ENCODE measurements at regions not wholly inside any gene's neighbourhood (a gene's known extent, or its start where the extent isn't known, plus 50 kb on each side); places are given as distances from the start of the nearest gene placed in this dataset.

- no peak for TF ChIP-seq CTCF (optimal IDR thresholded peaks at IDR 0.05 in 1 of 3, IDR thresholded peaks at IDR 0.05 in 1 of 3, conservative IDR thresholded peaks at IDR 0.05 in 1 of 3; ENCODE audit: extremely low read depth in 1 of 3, insufficient read depth in 2 of 3, low read length in 3 of 3)
- TF ChIP-seq EZH2 (IDR thresholded peaks at IDR 0.05; ENCODE audit: low read length) = no peak
These were observed 125.6 kb downstream of the CDC5L start for GRCh38 chr6:44512868-44513741.
